ENCODE measurements at regions not wholly inside any gene's neighbourhood (a gene's known extent, or its start where the extent isn't known, plus 50 kb on each side); places are given as distances from the start of the nearest gene placed in this dataset.

DNA sequence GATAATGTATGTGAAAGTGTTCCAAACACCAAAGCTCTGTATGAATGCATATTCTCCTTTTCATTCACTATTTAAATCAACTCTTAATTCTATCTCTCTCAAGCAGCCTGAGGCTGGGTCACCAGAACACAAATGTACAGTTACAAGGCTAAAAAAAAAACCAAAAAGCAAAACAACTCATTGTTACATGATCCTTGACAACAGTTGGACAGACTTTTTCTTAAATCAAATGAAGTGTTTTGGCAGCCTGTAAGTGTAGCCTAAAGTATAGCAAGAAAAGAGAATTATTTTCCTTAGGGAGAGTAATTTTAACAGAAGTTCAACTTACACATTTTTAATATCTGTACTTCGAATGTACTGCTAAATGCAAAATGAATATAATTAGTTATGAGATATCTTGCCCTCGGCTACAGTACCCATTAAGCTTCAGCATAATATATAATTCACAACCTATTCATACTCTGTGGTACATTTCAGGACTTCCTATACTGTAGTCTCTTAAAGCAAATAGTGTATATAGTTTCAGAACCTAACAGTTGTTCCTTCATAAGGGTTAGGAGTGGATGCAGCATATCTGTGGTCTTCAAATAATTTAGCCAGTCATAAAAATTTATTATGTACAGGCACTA lies 214.0 kb upstream of the BTG1 start:
- no peaks in the 10 kb centered on the region for H3K27me3 ChIP-seq
- ATAC-seq = no peak
- TF ChIP-seq POLR2A (IDR thresholded peaks at IDR 0.05) = no peak
- TF ChIP-seq, protein P1, sequence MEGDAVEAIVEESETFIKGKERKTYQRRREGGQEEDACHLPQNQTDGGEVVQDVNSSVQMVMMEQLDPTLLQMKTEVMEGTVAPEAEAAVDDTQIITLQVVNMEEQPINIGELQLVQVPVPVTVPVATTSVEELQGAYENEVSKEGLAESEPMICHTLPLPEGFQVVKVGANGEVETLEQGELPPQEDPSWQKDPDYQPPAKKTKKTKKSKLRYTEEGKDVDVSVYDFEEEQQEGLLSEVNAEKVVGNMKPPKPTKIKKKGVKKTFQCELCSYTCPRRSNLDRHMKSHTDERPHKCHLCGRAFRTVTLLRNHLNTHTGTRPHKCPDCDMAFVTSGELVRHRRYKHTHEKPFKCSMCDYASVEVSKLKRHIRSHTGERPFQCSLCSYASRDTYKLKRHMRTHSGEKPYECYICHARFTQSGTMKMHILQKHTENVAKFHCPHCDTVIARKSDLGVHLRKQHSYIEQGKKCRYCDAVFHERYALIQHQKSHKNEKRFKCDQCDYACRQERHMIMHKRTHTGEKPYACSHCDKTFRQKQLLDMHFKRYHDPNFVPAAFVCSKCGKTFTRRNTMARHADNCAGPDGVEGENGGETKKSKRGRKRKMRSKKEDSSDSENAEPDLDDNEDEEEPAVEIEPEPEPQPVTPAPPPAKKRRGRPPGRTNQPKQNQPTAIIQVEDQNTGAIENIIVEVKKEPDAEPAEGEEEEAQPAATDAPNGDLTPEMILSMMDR (IDR thresholded peaks at IDR 0.05) = no peak

DNA sequence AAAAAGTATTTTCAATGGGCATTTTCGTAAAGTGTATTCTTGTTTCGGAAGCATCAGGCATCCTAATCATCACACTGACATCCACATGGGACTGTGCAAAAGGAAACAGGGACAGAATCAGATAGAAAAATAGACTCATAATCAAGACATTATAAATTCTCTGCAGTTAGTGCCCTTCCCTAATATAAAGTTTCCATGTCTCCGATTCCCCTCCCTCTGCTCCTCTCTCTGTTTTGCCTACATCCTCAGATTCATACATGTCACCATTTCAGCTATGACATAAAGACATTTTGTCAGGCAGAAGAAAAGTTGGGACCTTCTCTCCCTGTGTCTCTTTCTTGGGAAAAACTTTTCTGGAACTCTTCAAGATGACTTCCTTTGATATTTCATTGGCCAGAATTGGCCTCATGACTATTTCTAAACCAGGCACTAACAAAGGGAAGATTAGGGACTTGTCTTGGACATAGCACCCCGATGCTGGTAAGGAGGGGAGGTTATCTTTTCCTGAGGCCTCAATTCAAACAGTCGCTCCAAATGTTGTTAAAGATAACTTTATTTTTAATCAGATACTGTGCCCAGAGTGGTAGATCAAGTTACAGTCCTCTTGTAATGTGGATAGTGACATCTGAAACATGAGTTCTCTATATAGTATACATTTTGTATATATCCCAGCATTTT lies 212.1 kb upstream of the BTG1 start:
- H3K9me3 ChIP-seq = no peaks in the 10 kb centered on the region
- no peak for ATAC-seq
- H3K4me3 ChIP-seq = no peak overlapping the region
- DNase-seq = no peak
- TF ChIP-seq POLR2A (IDR thresholded peaks at IDR 0.05) = no peak
- TF ChIP-seq, protein P1 (IDR thresholded peaks at IDR 0.05) = no peak
- H3K4me1 ChIP-seq = no peaks in the 10 kb centered on the region
- H3K27me3 ChIP-seq = no peaks in the 10 kb centered on the region
- WGBS (ENCODE audit: insufficient coverage, low coverage, low lambda C conversion rate, missing lambda C conversion rate) = 92% methylated on average over 5 of the region's 5 CpGs
- no peak overlapping the region for H3K27ac ChIP-seq
- intact Hi-C loops (cut with DNase I) = no loop called here
- H3K36me3 ChIP-seq = no peaks in the 10 kb centered on the region

More for the DNA sequence above, 214.0 kb upstream of the BTG1 start:
- no peak for DNase-seq
- no peaks in the 10 kb centered on the region for H3K4me1 ChIP-seq
- no peak overlapping the region for H3K4me3 ChIP-seq
- H3K27ac ChIP-seq = no peak overlapping the region
- no peaks in the 10 kb centered on the region for H3K36me3 ChIP-seq
- H3K9me3 ChIP-seq = no peaks in the 10 kb centered on the region
- intact Hi-C loops (cut with DNase I) = no loop called here
- 81% methylated on average over 2 of the region's 2 CpGs for WGBS (ENCODE audit: insufficient coverage, low coverage, low lambda C conversion rate, missing lambda C conversion rate)

DNA sequence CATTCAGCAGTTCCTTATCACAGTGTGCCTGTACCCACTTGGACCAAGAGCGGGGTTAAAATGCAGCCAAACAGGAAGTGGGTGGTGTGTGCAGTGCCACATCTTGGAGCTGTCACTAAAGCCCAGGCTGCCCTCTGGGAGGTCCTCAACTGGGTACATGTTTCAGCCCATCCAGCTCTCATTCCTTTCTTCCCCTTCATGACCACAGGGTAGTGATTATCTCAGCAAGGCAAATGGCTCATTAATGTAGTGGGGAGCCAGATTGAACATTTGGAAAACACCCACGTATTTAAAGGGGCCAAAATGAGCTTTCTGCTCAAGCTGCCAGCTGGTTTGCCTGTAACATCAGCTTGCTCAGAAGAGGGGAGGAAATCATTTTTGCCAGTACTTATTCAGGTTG lies 210.8 kb upstream of the BTG1 start:
- H3K36me3 ChIP-seq = no peaks in the 10 kb centered on the region
- no peaks in the 10 kb centered on the region for H3K4me1 ChIP-seq
- TF ChIP-seq, protein P1 (IDR thresholded peaks at IDR 0.05) = no peak
- no peak for TF ChIP-seq POLR2A (IDR thresholded peaks at IDR 0.05)
- 69% methylated on average over 2 of the region's 2 CpGs for WGBS (ENCODE audit: insufficient coverage, low coverage, low lambda C conversion rate, missing lambda C conversion rate)
- intact Hi-C loops (cut with DNase I) = no loop called here
- ATAC-seq (no peak), DNase-seq (no peak)
- H3K4me3 ChIP-seq = no peak overlapping the region
- H3K27me3 ChIP-seq = no peaks in the 10 kb centered on the region
- H3K27ac ChIP-seq = no peak overlapping the region
- H3K9me3 ChIP-seq = no peaks in the 10 kb centered on the region

DNA sequence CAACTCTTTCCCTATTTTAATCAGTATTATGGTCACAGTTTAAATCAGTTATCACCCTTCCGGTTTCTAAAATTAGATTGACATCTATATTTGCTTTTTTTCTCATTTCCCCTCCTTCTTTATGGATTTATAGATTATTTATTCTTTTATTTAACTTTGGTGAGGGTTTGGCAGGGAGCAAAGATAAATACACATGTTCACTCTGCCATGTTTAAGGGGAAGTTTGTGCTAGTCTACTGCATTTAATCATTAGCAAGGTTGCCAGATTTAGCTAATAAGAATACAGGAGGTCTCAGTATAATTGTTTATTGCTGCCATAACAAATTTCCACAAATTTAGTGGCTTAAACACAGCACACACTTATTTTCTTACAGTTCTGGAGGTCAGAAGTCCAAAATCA lies 204.0 kb upstream of the BTG1 start:
- ATAC-seq = no peak
- no peaks in the 10 kb centered on the region for H3K9me3 ChIP-seq
- TF ChIP-seq POLR2A (IDR thresholded peaks at IDR 0.05) = no peak
- TF ChIP-seq, protein P1 (IDR thresholded peaks at IDR 0.05) = no peak
- WGBS (ENCODE audit: insufficient coverage, low coverage, low lambda C conversion rate, missing lambda C conversion rate) = 36% methylated on average over 1 of the region's 1 CpG
- intact Hi-C loops (cut with DNase I) = no loop called here
- no peaks in the 10 kb centered on the region for H3K36me3 ChIP-seq
- no peak overlapping the region for H3K27ac ChIP-seq
- no peak overlapping the region for H3K4me3 ChIP-seq
- no peaks in the 10 kb centered on the region for H3K27me3 ChIP-seq
- H3K4me1 ChIP-seq = no peaks in the 10 kb centered on the region
- DNase-seq = no peak
